ENCODE measurements at regions not wholly inside any gene's neighbourhood (a gene's known extent, or its start where the extent isn't known, plus 50 kb on each side); places are given as distances from the start of the nearest gene placed in this dataset.

- TF ChIP-seq, protein P1, sequence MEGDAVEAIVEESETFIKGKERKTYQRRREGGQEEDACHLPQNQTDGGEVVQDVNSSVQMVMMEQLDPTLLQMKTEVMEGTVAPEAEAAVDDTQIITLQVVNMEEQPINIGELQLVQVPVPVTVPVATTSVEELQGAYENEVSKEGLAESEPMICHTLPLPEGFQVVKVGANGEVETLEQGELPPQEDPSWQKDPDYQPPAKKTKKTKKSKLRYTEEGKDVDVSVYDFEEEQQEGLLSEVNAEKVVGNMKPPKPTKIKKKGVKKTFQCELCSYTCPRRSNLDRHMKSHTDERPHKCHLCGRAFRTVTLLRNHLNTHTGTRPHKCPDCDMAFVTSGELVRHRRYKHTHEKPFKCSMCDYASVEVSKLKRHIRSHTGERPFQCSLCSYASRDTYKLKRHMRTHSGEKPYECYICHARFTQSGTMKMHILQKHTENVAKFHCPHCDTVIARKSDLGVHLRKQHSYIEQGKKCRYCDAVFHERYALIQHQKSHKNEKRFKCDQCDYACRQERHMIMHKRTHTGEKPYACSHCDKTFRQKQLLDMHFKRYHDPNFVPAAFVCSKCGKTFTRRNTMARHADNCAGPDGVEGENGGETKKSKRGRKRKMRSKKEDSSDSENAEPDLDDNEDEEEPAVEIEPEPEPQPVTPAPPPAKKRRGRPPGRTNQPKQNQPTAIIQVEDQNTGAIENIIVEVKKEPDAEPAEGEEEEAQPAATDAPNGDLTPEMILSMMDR (IDR thresholded peaks at IDR 0.05), result no peak
- TF ChIP-seq POLR2A (IDR thresholded peaks at IDR 0.05), result no peak
These were observed 82.8 kb upstream of the PIK3C3 start for GRCh38 chr18:41872206-41872605.

All from testis (tissue), 2 donors.